Right lobe of liver (tissue), 6 donors: ENCODE measurements at regions not wholly inside any gene's neighbourhood (a gene's known extent, or its start where the extent isn't known, plus 50 kb on each side); places are given as distances from the start of the nearest gene placed in this dataset.

ENCODE experiments used
- ATAC-seq, 4 donors: fragments of 200-7000 bp; cut with Tn5 transposase; one replicate each; pipeline ENCODE4 v1.9.1; 2020; ENCODE audit warnings: mild to moderate bottlenecking in 4 of 4, moderate library complexity in 4 of 4
- DNase-seq, 3 donors: peaks; one replicate each; pipeline ENCODE4 v3.0.0-alpha.2; 2020
- H3K27ac ChIP-seq, 3 donors: fragments of 200-600 bp; one replicate each; pipeline ENCODE4 v1.8.0; 2022
- H3K27me3 ChIP-seq, 2 donors: fragments of 200-600 bp; one replicate each; pipeline ENCODE4 v1.8.0; 2022
- H3K36me3 ChIP-seq, 4 donors: fragments of 200-600 bp; sonication (generic) in 1 of 4; one replicate each; pipeline versions ENCODE4 v1.5.1 to v1.8.0; 2017 to 2022; ENCODE audit warnings: control low read depth in 1 of 4
- H3K4me1 ChIP-seq, 4 donors: fragments of 200-600 bp; sonication (generic) in 1 of 4; one replicate each; pipeline versions ENCODE4 v1.5.1 to v1.8.0; 2017 to 2022; ENCODE audit warnings: control low read depth in 1 of 4
- H3K4me3 ChIP-seq, 3 donors: fragments of 200-600 bp; one replicate each; pipeline ENCODE4 v1.8.0; 2022
- H3K9me3 ChIP-seq, 4 donors: fragments of 200-600 bp; sonication (generic) in 1 of 4; one replicate each; pipeline versions ENCODE4 v1.5.1 to v1.8.0; 2017 to 2022; ENCODE audit warnings: control low read depth in 1 of 4
- CTCF ChIP-seq, 4 donors: fragments of 200-600 bp in 3 of 4; fragments of 450-650 bp in 1 of 4; IDR thresholded peaks; one replicate each; pipeline versions ENCODE4 v1.5.1 to v1.8.0; 2016 to 2022; ENCODE audit warnings: antibody characterized with exemption in 4 of 4, mild to moderate bottlenecking in 2 of 4
- POLR2A ChIP-seq: fragments of 450-650 bp; IDR thresholded peaks from one replicate; pipeline ENCODE4 v1.6.1; 2017; ENCODE audit warnings: antibody characterized with exemption, mild to moderate bottlenecking
- WGBS: methylation state at CpG from one replicate; pipeline ENCODE4 v1.1.6; 2018; ENCODE audit warnings: low coverage, low lambda C conversion rate; ENCODE audit not compliant: insufficient coverage; ENCODE audit errors: missing lambda C conversion rate; 5-methylcytosine and 5-hydroxymethylcytosine counted together
- intact Hi-C, 2 donors: fragments of 100-400 bp; cut with DNase I; formaldehyde crosslinking; loops; one replicate each; pipeline versions ENCODE4 v1.11.2 to v1.14.1; 2022
- donor health status: DM: no; HTN: yes; CAD: no.
- donor health status: DM: no; HTN: no; CAD: no.
- donor health status: DM: no; HTN: no; CAD: no.
- donor health status: DM: no; HTN: yes; CAD: no.
- donor health status: DM: no; HTN: yes; CAD: no.

- Histone ChIP-seq H3K4me3 (no peak overlapping the region), H3K9me3 (no peaks in the 10 kb centered on the region), H3K4me1 (no peaks in the 10 kb centered on the region), H3K36me3 (no peaks in the 10 kb centered on the region), H3K27ac (no peak overlapping the region), H3K27me3 (no peaks in the 10 kb centered on the region)
- 85% methylated on average over 2 of the region's 9 CpGs for WGBS
- intact Hi-C loops = no loop called here
- no peak for ATAC-seq
- DNase-seq = no peak
- TF ChIP-seq POLR2A (no peak), CTCF (IDR thresholded peaks at IDR 0.05) (no peak)
Measured at GRCh38 chr10:44207160-44207559, 177.7 kb downstream of the CXCL12 start.

- no peaks in the 10 kb centered on the region for H3K36me3 ChIP-seq
- intact Hi-C loops = no loop called here
- no peaks in the 10 kb centered on the region for H3K27me3 ChIP-seq
- WGBS = 77% methylated on average over 11 of the region's 25 CpGs
- no peaks in the 10 kb centered on the region for H3K9me3 ChIP-seq
- TF ChIP-seq CTCF (IDR thresholded peaks at IDR 0.05) (no peak), POLR2A (no peak)
- H3K4me1 ChIP-seq = no peaks in the 10 kb centered on the region
- no peak for ATAC-seq
- no peak overlapping the region for H3K27ac ChIP-seq
- no peak overlapping the region for H3K4me3 ChIP-seq
- no peak for DNase-seq
Measured at GRCh38 chr10:44206127-44206818, 178.6 kb downstream of the CXCL12 start.

DNA sequence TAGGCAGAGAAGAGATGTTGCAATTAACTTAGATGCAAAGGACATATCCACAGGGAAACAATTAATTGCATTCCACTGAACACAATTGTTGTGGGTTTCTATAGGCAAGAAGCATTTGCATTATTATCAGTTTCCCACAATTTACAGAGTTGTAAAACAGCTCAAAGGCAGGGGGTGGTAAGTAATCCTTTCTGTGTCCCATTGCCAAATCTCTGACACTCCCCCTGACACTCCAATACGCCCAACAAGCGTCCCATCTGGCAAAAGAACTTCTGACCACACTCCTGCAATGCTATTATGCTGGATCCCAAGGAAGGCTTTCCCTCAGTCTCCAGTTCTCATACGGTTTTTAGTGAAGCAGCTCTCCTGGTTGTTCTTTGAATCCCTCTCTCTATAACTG, 179.8 kb downstream of the CXCL12 start:
- DNase-seq (no peak), ATAC-seq (no peak)
- intact Hi-C loops = no loop called here
- no peaks in the 10 kb centered on the region for H3K27me3 ChIP-seq
- no peak overlapping the region for H3K4me3 ChIP-seq
- WGBS = 78% methylated on average over 2 of the region's 3 CpGs
- no peaks in the 10 kb centered on the region for H3K9me3 ChIP-seq
- no peak for TF ChIP-seq CTCF (IDR thresholded peaks at IDR 0.05)
- no peak for TF ChIP-seq POLR2A
- no peaks in the 10 kb centered on the region for H3K36me3 ChIP-seq
- H3K27ac ChIP-seq = no peak overlapping the region
- no peaks in the 10 kb centered on the region for H3K4me1 ChIP-seq

- TF ChIP-seq CTCF (IDR thresholded peaks at IDR 0.05) = no peak
- TF ChIP-seq POLR2A = no peak
- intact Hi-C loops = no loop called here
- Histone ChIP-seq H3K27ac (no peak overlapping the region), H3K36me3 (no peaks in the 10 kb centered on the region), H3K27me3 (no peaks in the 10 kb centered on the region), H3K9me3 (no peaks in the 10 kb centered on the region), H3K4me1 (no peaks in the 10 kb centered on the region), H3K4me3 (no peak overlapping the region)
- DNase-seq (no peak), ATAC-seq (no peak)
Measured at GRCh38 chr10:44203535-44203934, 181.4 kb downstream of the CXCL12 start.

DNA sequence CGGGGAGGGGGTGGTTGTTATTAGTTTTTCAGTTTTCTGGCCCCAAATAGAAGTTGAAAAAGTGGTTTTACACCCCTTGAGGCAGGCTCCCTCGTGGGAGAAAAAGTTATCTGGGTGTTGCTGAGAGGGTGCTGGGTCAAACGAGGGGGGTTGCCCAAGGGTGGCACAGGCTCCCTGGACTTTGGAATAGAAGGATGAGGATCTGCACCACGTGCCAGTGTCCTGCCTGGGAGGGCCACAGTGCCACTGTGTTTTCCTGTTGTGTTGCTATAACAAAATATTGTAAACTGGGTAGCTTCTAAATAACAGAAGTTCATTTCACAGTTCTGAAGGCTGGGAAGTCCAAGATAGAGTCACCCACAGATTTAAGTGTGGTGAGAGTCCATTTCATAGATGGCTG, 181.9 kb downstream of the CXCL12 start:
- 65% methylated on average over 4 of the region's 4 CpGs for WGBS
- no peak for TF ChIP-seq POLR2A
- no peak for TF ChIP-seq CTCF (IDR thresholded peaks at IDR 0.05)
- no peaks in the 10 kb centered on the region for H3K27me3 ChIP-seq
- no peak overlapping the region for H3K4me3 ChIP-seq
- ATAC-seq (peak in 1 of 4 donors; percentile 95), DNase-seq (no peak)
- no peaks in the 10 kb centered on the region for H3K4me1 ChIP-seq
- H3K36me3 ChIP-seq = no peaks in the 10 kb centered on the region
- H3K27ac ChIP-seq = no peak overlapping the region
- no peaks in the 10 kb centered on the region for H3K9me3 ChIP-seq
- intact Hi-C loops = no loop called here
